Fibroblast of lung (primary cell): ENCODE measurements at regions not wholly inside any gene's neighbourhood (a gene's known extent, or its start where the extent isn't known, plus 50 kb on each side); places are given as distances from the start of the nearest gene placed in this dataset.

ENCODE experiments used
- DNase-seq, 2 donors: peaks; one replicate each; pipeline versions ENCODE4 v3.0.0 to v3.0.0-alpha.2; 2010; ENCODE audit warnings: low read depth in 2 of 2
- H2AFZ ChIP-seq: 2 replicates; pipeline ENCODE4 v1.5.1; 2012; ENCODE audit warnings: low read length, control low read depth, inconsistent platforms
- H3K27ac ChIP-seq: 2 replicates; pipeline ENCODE4 v1.5.1; 2011; ENCODE audit warnings: low read length, control low read depth; ENCODE audit not compliant: insufficient read depth
- H3K27me3 ChIP-seq: 2 replicates; pipeline ENCODE4 v1.5.1; 2011; ENCODE audit warnings: mild to moderate bottlenecking, low read length; ENCODE audit not compliant: control insufficient read depth, insufficient read depth
- H3K36me3 ChIP-seq: 2 replicates; pipeline ENCODE4 v1.5.1; 2011; ENCODE audit warnings: low read length; ENCODE audit not compliant: control insufficient read depth, insufficient read depth
- H3K4me1 ChIP-seq: 2 replicates; pipeline ENCODE4 v1.5.1; 2011; ENCODE audit warnings: low read length; ENCODE audit not compliant: control insufficient read depth, insufficient read depth; ENCODE audit errors: extremely low read depth
- H3K4me2 ChIP-seq: 2 replicates; pipeline ENCODE4 v1.5.1; 2011; ENCODE audit warnings: low read length, control low read depth; ENCODE audit not compliant: insufficient read depth; ENCODE audit errors: extremely low read depth
- H3K4me3 ChIP-seq, 4 experiments: fragments of 200-600 bp in 1 of 4; sonication (generic) in 1 of 4; replicated peaks in 1 of 4; 2 replicates each; pipeline ENCODE4 v1.5.1; 2011 to 2016; ENCODE audit warnings: low read length in 4 of 4, low read depth in 3 of 4, mild to moderate bottlenecking in 3 of 4, control low read depth in 2 of 4, inconsistent platforms in 1 of 4, mixed read lengths in 1 of 4; ENCODE audit not compliant: insufficient read depth in 1 of 4; ENCODE audit errors: control extremely low read depth in 1 of 4
- H3K79me2 ChIP-seq: 2 replicates; pipeline ENCODE4 v1.5.1; 2012; ENCODE audit warnings: mild to moderate bottlenecking, low read length, inconsistent platforms; ENCODE audit not compliant: control insufficient read depth, insufficient read depth
- H3K9ac ChIP-seq: 2 replicates; pipeline ENCODE4 v1.5.1; 2011; ENCODE audit warnings: mild to moderate bottlenecking, low read length, control low read depth; ENCODE audit not compliant: insufficient read depth
- H3K9me3 ChIP-seq: 2 replicates; pipeline ENCODE4 v1.5.1; 2012; ENCODE audit warnings: low read depth, low read length; ENCODE audit not compliant: control insufficient read depth, insufficient read depth
- H4K20me1 ChIP-seq: 2 replicates; pipeline ENCODE4 v1.5.1; 2011; ENCODE audit warnings: low read length; ENCODE audit not compliant: control insufficient read depth, insufficient read depth; ENCODE audit errors: extremely low read depth
- CTCF ChIP-seq, 2 donors: IDR thresholded peaks in 1 of 2; conservative IDR thresholded peaks in 1 of 2; 1 replicate in 1 of 2; 2 replicates in 1 of 2; pipeline ENCODE4 v1.5.1; 2011 to 2012; ENCODE audit warnings: low read length in 2 of 2, control low read depth in 1 of 2, inconsistent platforms in 1 of 2, low read depth in 1 of 2, mild to moderate bottlenecking in 1 of 2
- EZH2 ChIP-seq: IDR thresholded peaks from 2 replicates; pipeline ENCODE4 v1.5.1; 2012; ENCODE audit warnings: low read length, control low read depth, mild to moderate bottlenecking; ENCODE audit errors: missing control alignments

GRCh38 chr12:111012918-111013317, 92.5 kb upstream of the MYL2 start:
- H4K20me1 ChIP-seq, result no peaks in the 10 kb centered on the region

GRCh38 chr12:111011999-111012600, 91.7 kb upstream of the MYL2 start:
- H4K20me1 ChIP-seq, result no peaks in the 10 kb centered on the region
- no peak overlapping the region for H2AFZ ChIP-seq
- no peaks in the 10 kb centered on the region for H3K79me2 ChIP-seq
- no peak overlapping the region for H3K27ac ChIP-seq
- H3K4me1 ChIP-seq, result no peaks in the 10 kb centered on the region
- no peak overlapping the region for H3K4me3 ChIP-seq
- H3K27me3 ChIP-seq, result no peaks in the 10 kb centered on the region
- no peaks in the 10 kb centered on the region for H3K36me3 ChIP-seq
- H3K9me3 ChIP-seq, result no peaks in the 10 kb centered on the region
- no peak overlapping the region for H3K4me2 ChIP-seq
- H3K9ac ChIP-seq, result no peak overlapping the region
- DNase-seq, result no peak
- TF ChIP-seq CTCF (conservative IDR thresholded peaks at IDR 0.05 in 1 of 2, IDR thresholded peaks at IDR 0.05 in 1 of 2; ENCODE audit: low read depth in 1 of 2, low read length in 2 of 2), result no peak
- no peak for TF ChIP-seq EZH2

More at GRCh38 chr12:111012918-111013317, 92.5 kb upstream of the MYL2 start:
- TF ChIP-seq EZH2, result no peak
- TF ChIP-seq CTCF (conservative IDR thresholded peaks at IDR 0.05 in 1 of 2, IDR thresholded peaks at IDR 0.05 in 1 of 2; ENCODE audit: low read depth in 1 of 2, low read length in 2 of 2), result no peak
- Histone ChIP-seq H3K36me3 (no peaks in the 10 kb centered on the region), H3K4me1 (no peaks in the 10 kb centered on the region), H3K27ac (no peak overlapping the region), H3K4me2 (no peak overlapping the region), H3K4me3 (no peak overlapping the region), H3K79me2 (no peaks in the 10 kb centered on the region), H3K27me3 (no peaks in the 10 kb centered on the region), H3K9ac (no peak overlapping the region), H2AFZ (no peak overlapping the region), H3K9me3 (no peaks in the 10 kb centered on the region)
- no peak for DNase-seq

GRCh38 chr12:111010916-111011657, 90.7 kb upstream of the MYL2 start:
- no peak overlapping the region for H2AFZ ChIP-seq
- DNase-seq, result no peak
- no peak overlapping the region for H3K9ac ChIP-seq
- TF ChIP-seq EZH2 (no peak), CTCF (conservative IDR thresholded peaks at IDR 0.05 in 1 of 2, IDR thresholded peaks at IDR 0.05 in 1 of 2; ENCODE audit: low read depth in 1 of 2, low read length in 2 of 2) (no peak)
- H3K27me3 ChIP-seq, result no peaks in the 10 kb centered on the region
- no peak overlapping the region for H3K4me2 ChIP-seq
- no peaks in the 10 kb centered on the region for H4K20me1 ChIP-seq
- H3K4me1 ChIP-seq, result no peaks in the 10 kb centered on the region
- no peaks in the 10 kb centered on the region for H3K9me3 ChIP-seq
- H3K27ac ChIP-seq, result no peak overlapping the region
- no peaks in the 10 kb centered on the region for H3K79me2 ChIP-seq
- no peak overlapping the region for H3K4me3 ChIP-seq
- H3K36me3 ChIP-seq, result no peaks in the 10 kb centered on the region
